ENCODE measurements at regions not wholly inside any gene's neighbourhood (a gene's known extent, or its start where the extent isn't known, plus 50 kb on each side); places are given as distances from the start of the nearest gene placed in this dataset.
"Not testable (repeated sequence)": the region's sequence is repeated elsewhere in the genome, so short reads cannot be mapped to it uniquely, and the experiment has no call there.

GRCh38 chr4:10388146-10388545 lies 69.1 kb downstream of the ZNF518B start:
- not testable (repeated sequence) for DNase-seq

- no peak for DNase-seq
Observed at GRCh38 chr4:10385994-10386394, 71.2 kb downstream of the ZNF518B start.

- DNase-seq, result no peak
Observed at GRCh38 chr4:10384974-10385373, 72.3 kb downstream of the ZNF518B start.

GRCh38 chr4:10383417-10383816 lies 73.8 kb downstream of the ZNF518B start:
- DNase-seq, result no peak

GRCh38 chr4:10382171-10382570 lies 75.1 kb downstream of the ZNF518B start:
- DNase-seq, result not testable (repeated sequence)

GRCh38 chr4:10381146-10381545 lies 76.1 kb downstream of the ZNF518B start:
- no peak for DNase-seq

GRCh38 chr4:10380735-10381134 lies 76.5 kb downstream of the ZNF518B start:
- DNase-seq, result peak; percentile 8 to 39

- DNase-seq, result no peak
Observed at GRCh38 chr4:10371869-10372471, 85.3 kb downstream of the ZNF518B start.

- DNase-seq, result no peak
Observed at GRCh38 chr4:10371121-10371520, 86.1 kb downstream of the ZNF518B start.

GRCh38 chr4:10369517-10369916 lies 87.7 kb downstream of the ZNF518B start:
- DNase-seq, result no peak

GRCh38 chr4:10366628-10367027 lies 90.6 kb downstream of the ZNF518B start:
- no peak for DNase-seq

GRCh38 chr4:10364194-10364593 lies 93.0 kb downstream of the ZNF518B start:
- DNase-seq, result no peak

- DNase-seq, result no peak
Observed at GRCh38 chr4:10354746-10355145, 102.5 kb downstream of the ZNF518B start.

- DNase-seq, result no peak
Observed at GRCh38 chr4:10354225-10354624, 103.0 kb downstream of the ZNF518B start.

- no peak for DNase-seq
Observed at GRCh38 chr4:10353110-10353509, 104.1 kb downstream of the ZNF518B start.

GRCh38 chr4:10348241-10348640 lies 109.0 kb downstream of the ZNF518B start:
- DNase-seq, result no peak

GRCh38 chr4:10347815-10348214 lies 109.4 kb downstream of the ZNF518B start:
- no peak for DNase-seq

GRCh38 chr4:10347281-10347795 lies 109.9 kb downstream of the ZNF518B start:
- DNase-seq, result no peak

- no peak for DNase-seq
Observed at GRCh38 chr4:10346023-10346422, 111.2 kb downstream of the ZNF518B start.

- DNase-seq, result no peak
Observed at GRCh38 chr4:10345381-10345784, 111.8 kb downstream of the ZNF518B start.

GRCh38 chr4:10344824-10345223 lies 112.4 kb downstream of the ZNF518B start:
- no peak for DNase-seq

GRCh38 chr4:10343656-10344055 lies 113.6 kb downstream of the ZNF518B start:
- DNase-seq, result no peak

- DNase-seq, result no peak
Observed at GRCh38 chr4:10342866-10343265, 114.4 kb downstream of the ZNF518B start.

GRCh38 chr4:10336471-10336870 lies 120.8 kb downstream of the ZNF518B start:
- DNase-seq, result no peak

GRCh38 chr4:10335050-10335449 lies 122.2 kb downstream of the ZNF518B start:
- no peak for DNase-seq
